ENCODE measurements at regions not wholly inside any gene's neighbourhood (a gene's known extent, or its start where the extent isn't known, plus 50 kb on each side); places are given as distances from the start of the nearest gene placed in this dataset.

GRCh38 chr5:77948476-77948875, 172.3 kb upstream of the TBCA start:
- no peak for DNase-seq

DNA sequence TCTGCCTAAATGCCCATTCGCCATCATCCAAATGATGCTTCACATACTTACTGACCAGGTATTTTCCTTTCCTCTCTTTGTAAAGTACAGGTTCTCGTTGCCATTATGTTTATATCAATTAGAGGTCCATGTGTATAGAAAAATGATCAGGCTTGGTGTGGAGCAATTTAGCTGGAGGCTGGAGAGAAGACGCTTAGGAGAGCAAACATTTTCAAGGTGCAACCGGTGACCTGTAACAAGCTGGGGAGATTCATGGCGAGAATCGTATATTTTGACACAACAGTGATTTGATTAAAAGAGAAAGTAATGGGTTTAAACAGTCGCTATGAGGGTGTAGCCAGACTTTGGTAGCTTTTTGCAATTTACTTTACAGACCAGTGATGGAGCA, 170.9 kb upstream of the TBCA start:
- DNase-seq = no peak

GRCh38 chr5:77946381-77947040, 170.4 kb upstream of the TBCA start:
- no peak for DNase-seq

GRCh38 chr5:77945874-77946273, 169.7 kb upstream of the TBCA start:
- no peak for DNase-seq

GRCh38 chr5:77944757-77945340, 168.7 kb upstream of the TBCA start:
- DNase-seq = no peak

DNA sequence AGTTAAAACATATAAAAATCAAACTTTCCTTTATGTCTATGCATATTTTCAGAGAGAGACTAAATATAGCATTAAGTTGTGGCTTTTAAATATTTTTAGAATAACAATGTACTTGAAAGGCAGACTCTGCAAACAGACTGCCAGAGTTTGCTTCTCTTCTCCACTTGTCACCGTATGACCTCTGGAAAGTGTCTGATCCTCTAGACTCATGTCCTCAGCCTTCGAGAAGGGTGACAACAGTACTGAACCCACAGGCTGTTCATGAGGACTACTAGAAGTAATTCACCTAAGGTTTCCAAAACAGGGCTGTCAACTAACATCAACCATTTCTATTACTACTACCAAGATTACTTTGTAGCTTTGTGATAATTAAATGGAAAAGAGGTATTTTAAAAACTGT, 167.7 kb upstream of the TBCA start:
- no peak for DNase-seq

DNA sequence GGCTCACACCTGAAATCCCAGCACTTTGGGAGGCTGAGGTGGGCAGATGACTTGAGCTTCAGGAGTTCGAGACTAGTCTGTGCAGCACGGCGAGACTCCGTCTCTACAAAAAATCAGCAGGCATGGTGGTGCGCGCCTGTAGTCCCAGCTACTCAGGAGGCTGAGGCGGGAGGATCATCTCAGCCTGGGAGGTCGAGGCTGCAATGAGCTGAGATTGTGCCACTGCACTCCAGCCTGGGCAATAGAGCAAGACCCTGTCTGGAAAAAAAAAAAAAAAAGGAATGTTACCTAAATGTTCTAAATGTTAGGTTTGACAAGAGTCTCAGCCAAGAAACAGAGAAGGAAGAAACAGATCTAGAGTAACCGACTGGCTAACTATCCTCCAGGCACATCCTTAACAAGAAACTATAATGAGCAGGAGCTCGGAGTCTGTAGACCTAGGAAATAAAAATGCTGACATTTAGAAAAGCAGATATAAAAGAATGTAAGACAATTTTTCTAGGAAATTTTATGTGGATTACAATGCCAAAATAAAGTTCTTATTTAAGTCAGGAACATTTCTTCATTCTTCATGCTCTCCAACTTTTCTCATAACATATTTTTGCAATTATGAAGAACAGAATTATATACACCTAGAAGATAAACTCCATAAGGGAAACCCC, 166.6 kb upstream of the TBCA start:
- no peak for DNase-seq

GRCh38 chr5:77937015-77937908, 161.1 kb upstream of the TBCA start:
- DNase-seq = no peak

DNA sequence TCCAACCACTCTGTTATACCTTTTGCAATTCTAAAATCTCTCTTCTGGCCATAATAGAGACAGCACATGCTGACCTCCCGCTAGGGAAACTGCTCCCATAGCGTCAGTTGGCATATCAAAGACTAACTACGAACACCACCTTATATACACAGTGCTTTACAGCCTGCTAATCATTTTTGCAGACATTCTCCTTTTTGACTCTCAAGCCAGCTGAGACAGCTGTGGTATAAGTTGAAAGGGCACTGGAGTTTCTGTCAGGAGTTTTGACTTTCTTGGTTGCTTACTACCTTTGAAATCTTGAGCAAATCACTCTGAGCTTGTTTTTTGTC, 160.2 kb upstream of the TBCA start:
- no peak for DNase-seq

- DNase-seq = peak; percentile 24
Observed at GRCh38 chr5:77935506-77936364, 159.6 kb upstream of the TBCA start.

DNA sequence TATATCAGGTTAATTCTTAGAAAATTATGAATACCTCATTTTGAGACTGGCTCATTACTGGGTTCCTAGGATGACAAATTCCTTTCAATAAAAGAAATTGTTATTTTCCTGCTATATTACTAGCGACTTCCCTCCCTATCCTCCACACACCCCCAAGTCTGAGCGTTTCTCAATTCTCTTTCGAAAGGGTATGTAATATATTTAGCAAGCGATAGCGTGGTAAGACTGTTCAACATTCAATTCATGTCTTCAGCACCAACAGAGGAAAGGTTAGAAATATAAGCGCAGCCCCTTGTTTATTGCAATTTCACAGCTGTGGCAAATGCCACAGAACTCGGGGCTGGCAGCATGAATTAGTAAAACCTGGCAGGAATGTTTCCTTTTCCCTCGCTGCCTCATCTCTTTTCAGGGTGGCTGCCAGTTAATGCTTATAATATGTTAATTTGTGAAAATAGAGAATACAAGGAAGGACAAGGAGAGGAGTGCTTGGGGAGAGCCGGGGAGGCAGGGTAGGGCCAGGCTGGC, 152.7 kb upstream of the TBCA start:
- no peak for DNase-seq

DNA sequence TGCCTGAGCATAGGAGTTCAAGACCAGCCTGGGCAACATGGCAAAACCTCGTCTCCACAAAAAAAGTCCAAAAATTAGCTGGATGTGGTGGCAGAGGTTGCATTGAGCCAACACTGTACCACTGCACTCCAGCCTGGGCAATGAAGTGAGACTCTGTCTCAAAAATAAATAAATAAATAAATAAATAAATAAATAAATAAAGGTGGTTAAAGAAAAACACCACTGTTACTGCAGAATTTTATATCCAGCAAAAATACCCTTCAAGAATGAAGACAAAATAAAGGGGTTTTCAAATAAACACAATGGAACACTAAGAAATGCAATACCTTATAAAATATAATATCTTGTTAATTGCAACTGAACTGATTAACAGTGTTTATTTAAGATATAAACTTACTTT, 150.2 kb upstream of the TBCA start:
- DNase-seq = no peak

DNA sequence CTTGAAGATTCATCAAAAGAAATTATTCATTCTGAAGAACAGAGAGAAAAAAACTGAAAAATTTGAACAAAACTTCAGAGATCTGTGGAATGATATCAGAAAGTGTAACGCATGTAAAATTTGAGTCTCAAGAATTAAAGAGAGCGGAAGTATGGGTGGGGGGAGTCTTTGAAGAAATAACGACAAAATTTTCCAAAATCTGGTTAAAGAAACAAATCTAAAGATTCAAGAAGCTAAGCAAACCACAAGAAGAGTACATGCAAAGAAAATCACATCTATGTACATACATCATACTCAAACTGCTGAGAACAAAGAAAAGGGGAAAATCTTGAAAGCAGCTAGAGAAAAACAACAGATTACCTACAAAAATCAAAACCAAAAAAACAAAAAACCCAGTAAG, 149.4 kb upstream of the TBCA start:
- DNase-seq = no peak

DNA sequence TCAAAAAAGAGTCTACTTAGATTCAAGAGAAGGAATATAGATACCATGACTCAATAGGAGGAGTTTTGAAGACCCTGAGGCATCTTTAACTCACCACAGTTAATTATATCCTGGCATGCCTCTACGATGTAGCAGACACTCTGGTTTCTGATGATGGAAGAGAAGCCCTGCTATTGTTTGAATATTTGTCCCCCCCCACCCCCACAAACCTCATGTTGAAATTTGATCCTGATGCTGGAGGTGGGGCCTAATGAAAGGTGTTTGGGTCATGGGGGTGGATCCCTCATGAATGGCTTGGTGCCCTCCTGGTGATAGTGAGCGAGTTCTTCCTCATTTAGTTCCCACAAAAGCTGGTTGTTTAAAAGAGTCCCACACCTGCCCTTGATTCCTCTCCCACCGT, 147.9 kb upstream of the TBCA start:
- DNase-seq = no peak

- no peak for DNase-seq
Observed at GRCh38 chr5:77923666-77924065, 147.5 kb upstream of the TBCA start.

DNA sequence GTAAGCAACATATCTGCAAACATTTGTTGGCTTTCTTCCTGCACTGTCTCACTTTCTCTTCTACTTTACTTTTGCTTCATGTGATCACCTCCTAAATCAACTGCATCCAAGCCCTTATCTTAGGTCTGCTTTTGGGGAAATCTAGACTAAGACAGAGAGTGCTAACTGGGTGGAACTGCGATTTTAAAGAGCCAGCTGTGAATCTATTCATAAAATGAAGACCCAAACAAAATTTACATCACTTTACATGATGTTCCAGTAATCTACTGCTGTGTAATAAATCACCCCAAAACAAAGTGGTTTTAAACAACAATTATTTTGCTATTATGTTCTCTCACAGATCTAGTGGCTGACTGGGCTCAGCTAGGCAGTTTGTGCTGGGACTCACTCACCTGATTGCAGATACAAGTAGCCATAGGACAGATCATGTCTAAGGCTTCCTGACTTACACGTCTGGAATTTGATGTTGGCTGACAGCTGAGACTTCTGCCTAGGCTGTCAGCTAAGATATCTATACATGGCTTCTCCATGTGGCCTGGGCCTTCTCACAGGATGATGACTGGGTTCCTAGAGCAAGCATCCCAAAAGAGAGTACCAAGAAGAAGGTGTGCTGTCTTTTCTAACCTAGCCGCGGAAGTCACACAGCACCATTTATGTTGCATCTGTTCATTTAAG, 145.1 kb upstream of the TBCA start:
- no peak for DNase-seq

GRCh38 chr5:77920359-77921058, 144.4 kb upstream of the TBCA start:
- no peak for DNase-seq

GRCh38 chr5:77915346-77915745, 139.2 kb upstream of the TBCA start:
- no peak for DNase-seq

GRCh38 chr5:77912721-77913120, 136.6 kb upstream of the TBCA start:
- no peak for DNase-seq

- DNase-seq = no peak
Observed at GRCh38 chr5:77910602-77911188, 134.6 kb upstream of the TBCA start.

GRCh38 chr5:77909237-77909636, 133.1 kb upstream of the TBCA start:
- DNase-seq = no peak

Data from CD4-positive, alpha-beta T cell treated with Interleukin-21 for 1 hour (primary cell).